ENCODE measurements at regions not wholly inside any gene's neighbourhood (a gene's known extent, or its start where the extent isn't known, plus 50 kb on each side); places are given as distances from the start of the nearest gene placed in this dataset.

DNA sequence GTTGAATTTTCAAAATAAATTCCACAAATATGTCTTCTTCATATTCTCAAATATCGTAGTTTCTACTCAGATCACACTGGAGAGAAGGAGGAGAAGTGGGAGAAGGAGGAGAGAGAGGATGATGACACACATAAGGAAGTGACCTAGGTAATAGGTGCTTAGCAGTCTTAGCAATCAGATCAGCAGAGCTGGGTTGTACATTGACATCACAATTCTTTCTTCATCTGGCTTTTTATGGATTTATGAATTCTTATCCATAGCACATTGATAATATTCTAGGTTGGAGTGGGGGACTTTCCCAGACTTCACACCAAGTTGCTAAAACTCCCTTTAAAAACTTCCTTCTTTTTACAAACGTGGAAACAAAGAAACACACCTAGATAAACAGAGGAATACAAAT is 86.9 kb downstream of the FGF9 start:
- H3K36me3 Mint-ChIP-seq: no peaks in the 10 kb centered on the region
- no peaks in the 10 kb centered on the region for H3K4me1 Mint-ChIP-seq
- no peaks in the 10 kb centered on the region for H3K9me3 Mint-ChIP-seq
- ATAC-seq (replicated peaks) (no peak), DNase-seq (no peak)
- H3K27me3 Mint-ChIP-seq: peaks cover 0 to 6% of the 10 kb centered on the region in 2 donors
- H3K27ac Mint-ChIP-seq: no peak overlapping the region
- H3K4me3 Mint-ChIP-seq: no peak overlapping the region

DNA sequence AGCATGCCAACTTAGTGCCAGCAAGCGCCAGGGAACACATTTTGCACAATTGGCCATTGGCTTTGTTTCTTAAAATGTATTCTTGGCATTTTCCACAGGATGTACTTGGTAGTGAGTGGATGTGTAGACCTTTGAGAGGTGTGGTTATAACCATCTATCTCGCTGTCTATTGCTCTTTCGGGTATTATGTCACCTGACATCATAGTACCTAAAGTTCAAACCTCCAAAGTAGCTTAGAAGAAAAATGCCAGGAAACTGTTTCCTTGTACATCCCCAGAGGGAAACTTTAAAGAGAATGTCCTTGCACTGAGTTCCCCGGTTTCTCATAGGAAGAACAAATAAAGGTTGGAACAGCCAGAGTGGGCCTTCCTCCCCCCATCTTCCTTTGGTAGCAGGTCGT is 87.6 kb downstream of the FGF9 start:
- Mint-ChIP-seq H3K27ac (no peak overlapping the region), H3K4me1 (no peaks in the 10 kb centered on the region), H3K9me3 (no peaks in the 10 kb centered on the region), H3K36me3 (no peaks in the 10 kb centered on the region), H3K4me3 (no peak overlapping the region), H3K27me3 (peaks cover 0 to 6% of the 10 kb centered on the region in 2 donors)
- ATAC-seq (replicated peaks): no peak
- DNase-seq: no peak

DNA sequence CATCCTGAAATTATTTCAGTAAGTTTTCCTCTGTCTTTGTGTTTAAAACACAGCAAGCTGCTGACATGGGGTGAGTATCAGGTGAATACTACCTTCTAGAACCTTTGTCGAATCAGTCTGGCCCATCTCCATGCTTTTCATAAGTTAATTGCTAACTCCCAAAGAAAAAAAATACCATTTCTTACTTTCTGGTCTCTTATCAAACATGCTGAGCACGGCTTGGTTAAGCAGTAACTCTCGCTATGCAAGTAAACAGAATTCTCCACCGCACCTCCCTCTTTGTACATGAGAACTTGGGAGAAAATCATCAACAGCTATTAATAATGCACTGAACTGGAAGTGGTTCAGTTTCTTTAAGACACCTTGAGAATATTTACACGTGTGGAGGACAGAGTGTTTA is 88.6 kb downstream of the FGF9 start:
- H3K4me3 Mint-ChIP-seq: no peak overlapping the region
- peaks cover 0 to 6% of the 10 kb centered on the region in 2 donors for H3K27me3 Mint-ChIP-seq
- no peaks in the 10 kb centered on the region for H3K4me1 Mint-ChIP-seq
- DNase-seq: no peak
- no peaks in the 10 kb centered on the region for H3K36me3 Mint-ChIP-seq
- no peak overlapping the region for H3K27ac Mint-ChIP-seq
- no peak for ATAC-seq (replicated peaks)
- H3K9me3 Mint-ChIP-seq: no peaks in the 10 kb centered on the region

DNA sequence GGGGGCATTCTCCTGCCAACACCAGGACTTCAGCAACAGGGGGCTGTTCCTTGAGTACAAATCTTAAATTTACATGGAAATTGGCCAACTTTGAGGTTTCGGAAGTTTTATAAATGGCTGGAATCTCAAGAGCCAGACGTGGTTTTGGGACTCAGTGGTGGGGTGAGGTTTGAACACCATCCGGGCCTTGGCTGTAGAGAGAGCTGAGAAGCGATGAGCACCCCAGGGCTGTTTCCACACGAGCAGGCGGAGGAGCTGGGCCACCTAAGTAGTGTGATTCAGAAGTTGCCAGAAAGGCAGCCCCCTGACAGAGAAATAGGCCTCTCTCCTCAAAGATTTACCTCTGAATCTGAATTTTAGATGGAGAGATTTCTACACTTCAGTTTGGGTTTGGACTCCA is 89.0 kb downstream of the FGF9 start:
- H3K36me3 Mint-ChIP-seq: no peaks in the 10 kb centered on the region
- no peaks in the 10 kb centered on the region for H3K4me1 Mint-ChIP-seq
- peaks cover 0 to 6% of the 10 kb centered on the region in 2 donors for H3K27me3 Mint-ChIP-seq
- H3K27ac Mint-ChIP-seq: no peak overlapping the region
- no peak overlapping the region for H3K4me3 Mint-ChIP-seq
- DNase-seq: no peak
- H3K9me3 Mint-ChIP-seq: no peaks in the 10 kb centered on the region
- ATAC-seq (replicated peaks): no peak

DNA sequence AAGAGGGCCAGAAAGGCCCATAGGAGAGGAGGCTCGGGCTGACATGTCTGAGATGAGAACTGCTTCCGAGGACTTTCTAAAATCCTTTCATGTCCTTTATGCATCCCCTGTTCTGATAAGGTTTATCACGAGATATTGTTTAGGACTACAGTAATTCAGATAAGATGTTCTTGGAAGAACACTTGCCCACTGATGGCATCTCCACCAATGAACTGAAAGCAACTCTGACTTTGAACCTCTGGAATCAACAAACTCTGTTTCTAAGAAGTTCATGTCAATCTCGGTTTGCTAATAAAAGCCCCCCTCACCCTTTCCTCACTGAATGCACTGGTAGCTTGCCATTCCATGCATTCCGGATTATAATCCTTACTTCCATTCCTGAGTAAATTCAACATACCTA is 90.9 kb downstream of the FGF9 start:
- Mint-ChIP-seq H3K9me3 (no peaks in the 10 kb centered on the region), H3K27ac (no peak overlapping the region), H3K4me3 (no peak overlapping the region), H3K36me3 (no peaks in the 10 kb centered on the region), H3K27me3 (peaks cover 5% of the 10 kb centered on the region in 2 donors), H3K4me1 (no peaks in the 10 kb centered on the region)
- no peak for DNase-seq
- no peak for ATAC-seq (replicated peaks)

DNA sequence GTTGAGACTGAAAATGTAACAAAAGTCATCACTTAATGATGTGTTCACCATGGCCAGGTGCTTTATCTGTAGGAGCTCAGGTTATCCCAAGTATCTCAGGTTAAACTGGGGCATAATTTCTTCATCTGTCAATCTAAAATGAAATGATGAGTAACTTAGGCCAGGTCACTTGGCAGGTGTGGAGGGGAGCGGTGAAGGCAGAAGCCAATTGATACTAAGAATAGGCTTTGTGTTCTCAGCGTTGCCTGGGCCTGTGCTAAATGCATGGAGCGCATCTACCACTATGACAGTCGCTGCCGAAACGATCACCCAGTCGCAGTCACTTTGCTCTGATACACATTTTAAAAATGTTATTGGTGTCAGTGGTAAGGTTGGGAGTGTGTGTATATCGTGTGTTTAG is 91.6 kb downstream of the FGF9 start:
- Mint-ChIP-seq H3K36me3 (no peaks in the 10 kb centered on the region), H3K27ac (no peak overlapping the region), H3K4me1 (no peaks in the 10 kb centered on the region), H3K4me3 (no peak overlapping the region), H3K9me3 (no peaks in the 10 kb centered on the region), H3K27me3 (peaks cover 5% of the 10 kb centered on the region in 2 donors)
- no peak for DNase-seq
- ATAC-seq (replicated peaks): no peak

DNA sequence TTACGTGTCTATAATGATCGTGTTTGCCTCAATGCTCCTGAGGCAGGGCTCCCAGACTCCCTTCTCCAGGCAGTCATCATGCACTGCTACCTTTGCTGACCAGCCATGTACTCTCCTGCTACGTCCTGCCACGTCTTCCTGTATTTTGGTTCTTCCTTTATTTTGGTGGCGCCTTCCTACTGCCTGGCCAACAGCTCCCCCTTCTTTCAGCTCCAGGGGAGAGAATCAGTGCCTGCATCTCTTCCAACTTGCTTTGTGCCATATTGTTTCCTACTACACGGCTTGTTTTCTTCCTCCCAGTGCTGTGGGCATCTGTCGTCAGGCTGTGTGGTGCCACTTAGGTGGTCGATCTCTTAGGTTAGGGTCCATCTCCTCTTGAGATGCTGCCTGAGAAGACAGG is 96.2 kb downstream of the FGF9 start:
- H3K27ac Mint-ChIP-seq: no peak overlapping the region

DNA sequence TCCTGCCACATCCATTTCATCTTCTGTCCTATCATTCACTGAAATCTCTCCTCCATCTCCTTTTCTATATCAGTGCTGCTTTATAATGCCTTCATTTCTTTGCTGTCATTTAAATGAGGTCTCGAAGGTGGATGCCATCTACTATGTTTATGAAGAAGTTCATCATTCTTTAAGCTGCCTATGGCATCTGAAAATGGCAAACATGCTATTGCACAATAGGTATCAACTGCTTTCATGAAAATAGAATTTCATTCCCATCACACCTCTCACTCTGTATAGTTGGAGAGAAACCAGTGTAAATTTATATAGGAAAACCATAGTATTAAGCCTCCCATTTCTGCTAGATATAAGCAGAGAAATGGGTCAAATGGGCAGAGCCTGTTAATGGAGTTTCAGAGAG is 100.2 kb downstream of the FGF9 start:
- no peak overlapping the region for H3K4me3 Mint-ChIP-seq
- ATAC-seq (replicated peaks): no peak

More for the DNA sequence above, 96.2 kb downstream of the FGF9 start:
- H3K4me3 Mint-ChIP-seq: no peak overlapping the region
- DNase-seq: no peak
- H3K4me1 Mint-ChIP-seq: no peaks in the 10 kb centered on the region
- ATAC-seq (replicated peaks): no peak
- peaks cover 2 to 3% of the 10 kb centered on the region in 2 donors for H3K36me3 Mint-ChIP-seq
- peaks cover 10 to 23% of the 10 kb centered on the region in 2 donors for H3K27me3 Mint-ChIP-seq
- peaks cover 7 to 8% of the 10 kb centered on the region in 2 donors for H3K9me3 Mint-ChIP-seq

DNA sequence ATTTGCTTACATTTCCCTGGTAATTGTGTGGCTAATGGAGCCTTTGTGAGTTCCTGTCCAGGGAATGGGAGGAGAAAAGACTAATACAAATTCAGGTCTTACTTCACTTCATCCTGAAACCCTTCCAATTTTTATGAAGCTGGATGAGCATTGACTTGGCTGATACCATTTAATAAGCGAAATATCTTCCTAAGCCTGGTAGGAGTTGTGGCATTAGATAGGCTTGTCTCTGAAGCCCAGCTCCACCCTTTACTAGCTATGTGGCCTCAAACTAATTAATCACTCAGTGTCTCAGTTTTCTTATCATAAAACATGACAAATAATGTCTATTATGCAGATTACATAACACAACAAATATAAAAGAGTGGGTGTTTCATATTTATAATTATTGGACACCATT is 106.3 kb downstream of the FGF9 start:
- no peak overlapping the region for H3K27ac Mint-ChIP-seq
- no peaks in the 10 kb centered on the region for H3K4me1 Mint-ChIP-seq
- H3K9me3 Mint-ChIP-seq: peaks cover 9 to 13% of the 10 kb centered on the region in 2 donors
- DNase-seq (no peak), ATAC-seq (replicated peaks) (no peak)
- no peak overlapping the region for H3K4me3 Mint-ChIP-seq
- H3K27me3 Mint-ChIP-seq: peaks cover 3 to 12% of the 10 kb centered on the region in 2 donors
- no peaks in the 10 kb centered on the region for H3K36me3 Mint-ChIP-seq

More for the DNA sequence above, 100.2 kb downstream of the FGF9 start:
- Mint-ChIP-seq H3K27me3 (peaks cover 13 to 25% of the 10 kb centered on the region in 2 donors), H3K27ac (no peak overlapping the region), H3K9me3 (peaks cover 9 to 10% of the 10 kb centered on the region in 2 donors), H3K4me1 (no peaks in the 10 kb centered on the region), H3K36me3 (peaks cover 2 to 3% of the 10 kb centered on the region in 2 donors)
- DNase-seq: no peak

DNA sequence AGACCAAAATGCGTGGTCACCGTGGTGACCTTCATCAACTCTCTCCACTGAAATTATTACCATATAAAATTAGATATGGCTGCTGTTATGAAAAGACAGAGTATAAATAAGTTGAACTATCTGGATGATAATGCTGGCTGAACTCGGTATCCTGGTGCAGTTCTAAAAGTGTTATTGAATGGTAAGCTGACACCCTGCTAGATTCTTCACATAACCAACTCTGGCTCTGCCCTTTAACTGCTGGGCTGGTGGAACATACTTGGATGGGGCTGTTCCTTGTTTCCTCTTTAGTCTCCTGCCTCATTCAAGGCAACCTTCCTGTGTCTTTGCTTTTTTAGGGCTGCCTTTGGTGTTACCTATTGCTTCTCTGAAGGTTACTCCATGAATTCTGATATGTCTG is 106.9 kb downstream of the FGF9 start:
- Mint-ChIP-seq H3K36me3 (no peaks in the 10 kb centered on the region), H3K4me1 (no peaks in the 10 kb centered on the region), H3K27me3 (peaks cover 3 to 10% of the 10 kb centered on the region in 2 donors), H3K4me3 (no peak overlapping the region), H3K27ac (no peak overlapping the region), H3K9me3 (peaks cover 9 to 13% of the 10 kb centered on the region in 2 donors)
- DNase-seq: no peak
- ATAC-seq (replicated peaks): no peak

DNA sequence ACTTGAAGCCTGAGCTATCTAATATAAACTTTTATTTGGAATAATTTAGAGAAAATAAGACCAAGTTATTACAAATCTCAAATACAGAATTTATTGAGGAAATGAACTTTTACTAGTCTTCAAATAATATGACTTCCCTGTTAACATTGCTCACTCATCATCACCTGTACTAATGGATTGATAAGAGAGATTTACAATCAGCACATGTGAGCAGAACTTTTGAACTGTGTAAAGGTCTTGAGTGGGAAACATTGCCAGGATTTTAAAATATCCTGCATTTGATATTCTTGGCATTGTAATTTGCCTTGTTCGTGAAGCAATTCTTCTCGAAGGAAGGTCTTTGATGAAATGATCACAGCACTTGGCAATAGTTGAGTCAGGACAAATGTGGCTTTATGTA is 111.9 kb downstream of the FGF9 start:
- H3K36me3 Mint-ChIP-seq: no peaks in the 10 kb centered on the region
- H3K9me3 Mint-ChIP-seq: peaks cover 7 to 10% of the 10 kb centered on the region in 2 donors
- no peak overlapping the region for H3K27ac Mint-ChIP-seq
- H3K4me1 Mint-ChIP-seq: no peaks in the 10 kb centered on the region
- DNase-seq: no peak
- H3K27me3 Mint-ChIP-seq: peaks cover 5 to 11% of the 10 kb centered on the region in 2 donors
- no peak for ATAC-seq (replicated peaks)
- no peak overlapping the region for H3K4me3 Mint-ChIP-seq

DNA sequence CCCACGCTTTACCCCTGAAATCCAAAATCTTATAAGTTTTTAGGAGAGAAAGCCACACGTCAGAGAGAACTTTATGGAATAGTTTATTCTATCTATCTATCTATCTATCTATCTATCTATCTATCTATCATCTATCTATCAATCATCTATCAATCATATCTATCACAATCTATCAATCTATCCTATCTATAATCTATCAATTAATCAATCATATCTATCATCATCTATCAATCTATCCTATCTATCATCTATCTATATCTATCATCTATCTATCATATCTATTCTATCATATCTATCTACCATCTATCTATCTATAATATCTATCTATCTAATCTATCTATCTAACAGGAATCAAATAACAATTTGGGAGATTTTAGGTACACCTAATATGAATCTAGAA is 115.1 kb downstream of the FGF9 start:
- Mint-ChIP-seq H3K4me3 (no peak overlapping the region), H3K27ac (no peak overlapping the region), H3K27me3 (peaks cover 5 to 14% of the 10 kb centered on the region in 2 donors), H3K4me1 (no peaks in the 10 kb centered on the region), H3K36me3 (no peaks in the 10 kb centered on the region), H3K9me3 (no peaks in the 10 kb centered on the region)
- DNase-seq (no peak), ATAC-seq (replicated peaks) (no peak)

DNA sequence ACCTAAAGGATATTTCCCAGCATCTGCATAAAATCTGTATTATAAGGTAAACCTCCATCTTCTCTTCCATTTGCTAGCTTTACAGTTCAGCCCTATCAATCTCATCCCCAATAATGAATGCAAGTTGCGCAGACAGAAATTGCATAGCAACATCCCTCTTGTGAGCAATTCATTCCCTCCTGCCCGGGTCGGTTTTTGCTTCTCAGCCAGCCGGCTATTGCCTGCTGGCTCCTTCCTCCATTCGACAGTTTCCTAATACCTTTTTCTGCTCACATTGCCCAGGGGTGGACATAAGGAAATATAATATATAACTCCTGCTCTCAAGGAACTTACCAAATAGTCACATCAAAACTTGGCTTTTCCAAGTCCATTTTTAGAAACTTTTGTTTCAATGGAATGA is 125.2 kb downstream of the FGF9 start:
- no peaks in the 10 kb centered on the region for H3K36me3 Mint-ChIP-seq
- no peaks in the 10 kb centered on the region for H3K9me3 Mint-ChIP-seq
- no peak overlapping the region for H3K4me3 Mint-ChIP-seq
- H3K4me1 Mint-ChIP-seq: peaks cover 2 to 5% of the 10 kb centered on the region in 2 donors
- ATAC-seq (replicated peaks): no peak
- peaks cover 6 to 13% of the 10 kb centered on the region in 2 donors for H3K27me3 Mint-ChIP-seq
- no peak overlapping the region for H3K27ac Mint-ChIP-seq
- DNase-seq: no peak

DNA sequence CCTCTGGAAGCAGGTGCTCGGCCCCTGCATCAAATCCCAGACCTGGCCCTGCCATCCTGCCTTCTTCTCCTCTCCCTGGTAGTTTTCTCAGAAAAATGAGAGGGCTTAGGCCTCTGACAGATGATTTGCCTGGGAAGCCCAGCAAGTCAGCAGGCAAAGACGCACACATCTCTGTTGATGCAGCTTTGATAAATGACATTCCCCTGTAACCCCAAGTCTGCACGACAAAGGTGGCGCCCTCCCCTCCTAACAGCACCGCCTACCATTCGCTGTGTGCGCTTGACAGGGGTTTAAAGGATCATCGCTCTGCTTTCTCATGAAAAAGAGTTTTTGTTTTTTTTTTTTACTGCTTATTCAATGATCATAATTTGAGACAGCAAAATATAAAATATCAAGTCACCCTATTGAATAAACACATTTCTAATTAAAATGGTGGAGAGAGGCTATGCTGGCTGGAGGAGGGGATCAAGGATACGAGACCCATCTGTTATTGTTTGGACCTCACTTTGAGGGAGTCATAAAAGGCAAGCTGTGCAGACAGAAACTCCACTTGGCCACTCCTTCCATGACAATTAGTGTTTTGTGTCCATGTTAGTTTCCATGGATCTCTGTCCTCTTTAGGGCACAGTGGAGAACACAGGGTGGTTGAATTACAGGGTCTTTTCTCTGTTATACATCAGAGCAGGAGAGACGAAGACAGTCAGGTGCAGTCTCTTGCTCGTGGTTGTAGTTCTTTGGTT is 126.1 kb downstream of the FGF9 start:
- Mint-ChIP-seq H3K9me3 (no peaks in the 10 kb centered on the region), H3K27me3 (peaks cover 6 to 13% of the 10 kb centered on the region in 2 donors), H3K4me1 (peaks cover 2 to 5% of the 10 kb centered on the region in 2 donors), H3K27ac (no peak overlapping the region), H3K36me3 (no peaks in the 10 kb centered on the region), H3K4me3 (no peak overlapping the region)
- DNase-seq: no peak
- no peak for ATAC-seq (replicated peaks)

DNA sequence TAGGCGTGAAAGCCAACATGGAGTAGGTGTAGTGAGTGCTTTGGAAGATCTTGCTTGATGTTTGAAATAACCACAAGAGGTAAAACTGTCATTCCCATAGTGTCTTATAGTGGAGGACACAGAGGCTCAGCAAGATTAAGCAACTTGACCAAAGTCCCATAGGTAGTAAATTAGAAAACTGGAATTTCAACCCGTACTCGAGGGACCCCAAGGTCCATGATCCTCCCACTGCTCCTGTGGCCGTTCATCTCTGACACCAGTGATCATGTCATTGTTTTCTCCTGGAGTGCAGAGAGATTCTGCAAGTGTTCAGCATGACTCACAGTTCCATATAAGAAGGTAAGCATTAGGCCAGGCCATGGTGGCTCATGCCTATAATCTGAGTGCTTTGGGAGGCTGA is 126.9 kb downstream of the FGF9 start:
- no peak overlapping the region for H3K27ac Mint-ChIP-seq
- DNase-seq (no peak), ATAC-seq (replicated peaks) (no peak)
- H3K36me3 Mint-ChIP-seq: no peaks in the 10 kb centered on the region
- peaks cover 2 to 5% of the 10 kb centered on the region in 2 donors for H3K4me1 Mint-ChIP-seq
- peaks cover 2 to 8% of the 10 kb centered on the region in 2 donors for H3K27me3 Mint-ChIP-seq
- no peak overlapping the region for H3K4me3 Mint-ChIP-seq
- no peaks in the 10 kb centered on the region for H3K9me3 Mint-ChIP-seq

All from stimulated activated naive B cell treated with anti-CD40 and anti-IgM and Interleukin-4, amounts not matched to agents 10 μg/mL and 1 μg/mL and 100 μg/mL, for 72 hours (primary cell).